Stimulated activated memory B cell treated with anti-CD40 and anti-IgM and Interleukin-4, amounts not matched to agents 10 μg/mL and 1 μg/mL and 100 μg/mL, for 72 hours (primary cell): ENCODE measurements at regions not wholly inside any gene's neighbourhood (a gene's known extent, or its start where the extent isn't known, plus 50 kb on each side); places are given as distances from the start of the nearest gene placed in this dataset.

ENCODE experiments used
- ATAC-seq: fragments of 150-1000 bp; cut with Tn5 transposase; 2 replicates; pipeline ENCODE4 v1.10.0; 2021
- H3K27ac Mint-ChIP-seq: one replicate; pipeline ENCODE4 v1.8.0; 2022; ENCODE audit warnings: mild to moderate bottlenecking, mixed read lengths
- H3K27me3 Mint-ChIP-seq: one replicate; pipeline ENCODE4 v1.8.0; 2022; ENCODE audit warnings: mixed read lengths
- H3K36me3 Mint-ChIP-seq: one replicate; pipeline ENCODE4 v1.8.0; 2022; ENCODE audit warnings: mixed read lengths
- H3K4me1 Mint-ChIP-seq: one replicate; pipeline ENCODE4 v1.8.0; 2022; ENCODE audit warnings: mixed read lengths
- H3K4me3 Mint-ChIP-seq: one replicate; pipeline ENCODE4 v1.8.0; 2022; ENCODE audit warnings: mild to moderate bottlenecking, moderate library complexity, mixed read lengths
- H3K9me3 Mint-ChIP-seq: one replicate; pipeline ENCODE4 v1.8.0; 2022; ENCODE audit warnings: mixed read lengths

DNA sequence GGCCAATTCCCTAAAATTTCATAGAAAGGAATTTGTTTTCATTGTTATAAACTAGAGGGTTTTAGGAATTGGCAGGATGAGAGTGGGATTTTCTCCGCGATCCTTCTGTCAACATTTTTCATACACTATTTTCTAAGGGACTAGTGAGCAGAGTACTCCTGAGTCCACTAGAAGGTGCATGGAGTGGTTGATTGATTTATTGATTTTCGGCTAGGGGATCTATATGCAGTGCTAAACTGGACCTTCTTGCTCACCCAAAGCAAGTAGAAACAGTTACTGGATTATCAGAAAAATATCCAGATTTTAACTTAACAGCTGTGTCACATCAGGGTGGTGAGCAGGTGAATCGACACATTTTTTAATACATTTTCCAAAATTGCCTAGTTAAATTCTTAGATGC, 159.9 kb upstream of the DTNA start:
- no peak overlapping the region for H3K4me3 Mint-ChIP-seq
- no peaks in the 10 kb centered on the region for H3K4me1 Mint-ChIP-seq
- no peak for ATAC-seq
- H3K27me3 Mint-ChIP-seq: no peaks in the 10 kb centered on the region
- H3K9me3 Mint-ChIP-seq: no peaks in the 10 kb centered on the region
- no peak overlapping the region for H3K27ac Mint-ChIP-seq
- H3K36me3 Mint-ChIP-seq: no peaks in the 10 kb centered on the region

- H3K27ac Mint-ChIP-seq: no peak overlapping the region
- ATAC-seq: no peak
- H3K9me3 Mint-ChIP-seq: no peaks in the 10 kb centered on the region
- no peak overlapping the region for H3K4me3 Mint-ChIP-seq
- H3K4me1 Mint-ChIP-seq: no peaks in the 10 kb centered on the region
- no peaks in the 10 kb centered on the region for H3K36me3 Mint-ChIP-seq
- H3K27me3 Mint-ChIP-seq: no peaks in the 10 kb centered on the region
These were observed 159.2 kb upstream of the DTNA start for GRCh38 chr18:34550902-34551301.

DNA sequence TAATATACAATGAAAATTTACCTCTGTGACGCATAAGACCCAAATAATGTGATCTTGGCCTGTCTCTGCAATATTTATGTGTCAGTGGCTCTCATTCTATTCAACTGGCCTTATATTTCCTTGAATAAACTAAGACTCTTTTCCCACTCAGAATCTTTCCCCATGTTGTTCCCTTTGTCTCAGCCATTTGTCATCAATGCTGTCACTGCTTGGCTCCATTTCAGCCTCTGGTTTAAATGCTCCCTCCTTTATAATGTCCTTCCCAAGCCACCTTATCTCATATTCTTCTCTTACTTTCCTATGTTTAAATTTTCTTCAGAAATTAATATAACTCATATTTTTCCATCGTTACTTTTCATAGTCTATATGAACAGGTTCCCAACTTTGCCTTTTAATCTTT, 158.3 kb upstream of the DTNA start:
- Mint-ChIP-seq H3K27me3 (no peaks in the 10 kb centered on the region), H3K9me3 (no peaks in the 10 kb centered on the region), H3K36me3 (no peaks in the 10 kb centered on the region), H3K27ac (no peak overlapping the region), H3K4me3 (no peak overlapping the region), H3K4me1 (no peaks in the 10 kb centered on the region)
- no peak for ATAC-seq

DNA sequence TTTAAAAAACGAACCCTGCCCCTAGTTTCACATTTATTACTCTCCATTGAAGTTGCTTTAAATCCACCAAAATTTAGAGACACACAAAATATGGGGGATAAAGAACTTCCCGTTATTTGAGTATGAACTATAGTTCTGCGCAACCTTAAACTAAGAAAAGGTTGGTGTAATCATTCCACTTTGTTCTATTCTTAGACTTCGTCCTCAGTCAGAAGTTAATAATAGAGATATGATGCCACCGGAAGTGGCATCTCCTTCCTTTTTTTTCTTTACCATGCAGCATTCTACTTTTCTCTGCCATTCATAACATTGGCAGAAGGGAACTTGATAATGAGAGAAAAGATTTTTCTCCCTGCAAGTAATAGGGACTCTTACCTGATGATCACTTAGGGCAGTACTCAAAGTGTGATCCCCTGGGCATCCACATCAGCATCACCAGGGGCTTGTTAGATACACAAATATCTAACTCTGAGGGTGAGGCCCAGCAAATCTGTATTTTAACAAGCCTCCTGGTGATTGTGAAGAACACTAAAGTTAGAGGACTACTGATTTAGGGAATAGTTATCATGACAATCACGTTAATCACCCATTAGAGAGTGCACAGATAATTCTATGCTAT, 147.7 kb upstream of the DTNA start:
- H3K36me3 Mint-ChIP-seq: no peaks in the 10 kb centered on the region
- no peaks in the 10 kb centered on the region for H3K27me3 Mint-ChIP-seq
- no peak for ATAC-seq
- H3K27ac Mint-ChIP-seq: no peak overlapping the region
- no peaks in the 10 kb centered on the region for H3K4me1 Mint-ChIP-seq
- no peaks in the 10 kb centered on the region for H3K9me3 Mint-ChIP-seq
- no peak overlapping the region for H3K4me3 Mint-ChIP-seq

DNA sequence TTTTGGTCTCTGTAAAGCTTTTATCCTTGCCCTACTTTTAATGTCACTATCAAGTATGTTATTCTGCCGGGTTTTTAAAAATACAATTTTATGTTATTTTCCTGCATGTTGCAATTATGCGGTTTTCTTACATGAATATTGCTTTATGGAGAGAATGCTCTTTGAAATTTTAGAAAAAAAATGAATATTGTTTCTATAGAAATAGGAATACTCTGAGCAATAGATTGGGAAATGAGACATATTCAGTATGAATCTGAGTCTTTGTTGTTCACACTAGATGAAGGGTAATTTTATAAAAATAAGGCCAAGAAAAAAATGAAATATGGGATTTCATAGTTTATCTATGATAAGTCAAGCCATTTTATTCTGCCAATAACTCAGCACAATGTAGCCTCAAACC, 142.2 kb upstream of the DTNA start:
- Mint-ChIP-seq H3K27ac (no peak overlapping the region), H3K4me1 (no peaks in the 10 kb centered on the region)

DNA sequence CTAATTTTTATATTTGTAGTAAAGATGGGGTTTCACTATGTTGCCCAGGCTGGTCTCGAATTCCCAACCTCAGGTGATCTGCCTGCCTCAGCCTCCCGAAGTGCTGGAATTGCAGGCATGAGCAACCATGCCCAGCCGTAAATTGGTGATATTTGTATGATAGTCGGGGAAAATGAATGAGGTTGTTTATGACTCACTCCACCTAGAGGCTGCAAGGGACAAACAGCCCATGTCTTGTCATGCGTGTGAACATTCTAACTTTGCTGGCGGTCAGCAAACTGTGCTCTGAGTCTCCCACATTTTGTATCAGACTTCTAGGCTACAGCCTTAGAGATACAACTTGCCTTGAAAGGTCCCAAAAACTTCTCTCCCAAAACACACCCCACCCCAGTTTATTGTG, 133.5 kb upstream of the DTNA start:
- Mint-ChIP-seq H3K4me1 (no peaks in the 10 kb centered on the region), H3K36me3 (no peaks in the 10 kb centered on the region), H3K27ac (no peak overlapping the region), H3K27me3 (no peaks in the 10 kb centered on the region), H3K9me3 (peaks cover 7% of the 10 kb centered on the region), H3K4me3 (no peak overlapping the region)
- no peak for ATAC-seq

More for the DNA sequence above, 142.2 kb upstream of the DTNA start:
- no peaks in the 10 kb centered on the region for H3K27me3 Mint-ChIP-seq
- no peaks in the 10 kb centered on the region for H3K36me3 Mint-ChIP-seq
- no peak for ATAC-seq
- H3K9me3 Mint-ChIP-seq: peaks cover 3% of the 10 kb centered on the region
- no peak overlapping the region for H3K4me3 Mint-ChIP-seq

- ATAC-seq: no peak
- Mint-ChIP-seq H3K27me3 (no peaks in the 10 kb centered on the region), H3K27ac (no peak overlapping the region), H3K4me3 (no peak overlapping the region), H3K36me3 (no peaks in the 10 kb centered on the region), H3K9me3 (peaks cover 16% of the 10 kb centered on the region), H3K4me1 (no peaks in the 10 kb centered on the region)
These were observed 126.2 kb upstream of the DTNA start for GRCh38 chr18:34583895-34584294.

GRCh38 chr18:34590503-34590902, 119.6 kb upstream of the DTNA start:
- no peaks in the 10 kb centered on the region for H3K27me3 Mint-ChIP-seq
- H3K9me3 Mint-ChIP-seq: no peaks in the 10 kb centered on the region
- ATAC-seq: no peak
- no peak overlapping the region for H3K27ac Mint-ChIP-seq
- H3K36me3 Mint-ChIP-seq: no peaks in the 10 kb centered on the region
- H3K4me3 Mint-ChIP-seq: no peak overlapping the region
- no peaks in the 10 kb centered on the region for H3K4me1 Mint-ChIP-seq

DNA sequence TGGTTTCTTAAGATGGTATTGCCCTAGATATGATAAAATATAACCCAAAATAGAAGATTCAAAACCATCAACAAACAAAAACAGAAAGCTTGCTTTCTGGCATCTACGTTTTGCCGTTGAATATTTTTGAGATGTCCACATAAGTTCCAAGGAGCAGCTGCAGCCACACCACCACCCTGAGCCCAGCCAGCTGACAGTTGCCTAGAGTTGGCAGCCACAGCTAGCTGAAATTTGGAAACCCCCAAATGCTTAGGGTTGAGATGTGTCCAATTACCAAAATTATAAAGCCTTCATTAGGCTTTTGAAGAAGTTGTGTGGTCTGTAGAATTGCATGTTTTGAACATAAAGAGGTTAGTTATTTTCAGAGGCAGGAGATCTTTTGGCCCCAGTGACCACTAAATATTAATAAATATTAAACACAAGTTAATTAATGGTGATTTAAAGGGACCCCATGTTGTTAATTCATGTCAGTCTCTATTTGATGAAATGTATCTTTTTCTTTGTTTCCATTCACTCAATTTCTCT, 118.1 kb upstream of the DTNA start:
- Mint-ChIP-seq H3K9me3 (no peaks in the 10 kb centered on the region), H3K27ac (no peak overlapping the region), H3K4me3 (no peak overlapping the region), H3K27me3 (no peaks in the 10 kb centered on the region), H3K36me3 (no peaks in the 10 kb centered on the region), H3K4me1 (no peaks in the 10 kb centered on the region)
- ATAC-seq: no peak

GRCh38 chr18:34592481-34592880, 117.6 kb upstream of the DTNA start:
- no peak for ATAC-seq
- Mint-ChIP-seq H3K27ac (no peak overlapping the region), H3K27me3 (no peaks in the 10 kb centered on the region), H3K9me3 (no peaks in the 10 kb centered on the region), H3K36me3 (no peaks in the 10 kb centered on the region), H3K4me1 (no peaks in the 10 kb centered on the region), H3K4me3 (no peak overlapping the region)

DNA sequence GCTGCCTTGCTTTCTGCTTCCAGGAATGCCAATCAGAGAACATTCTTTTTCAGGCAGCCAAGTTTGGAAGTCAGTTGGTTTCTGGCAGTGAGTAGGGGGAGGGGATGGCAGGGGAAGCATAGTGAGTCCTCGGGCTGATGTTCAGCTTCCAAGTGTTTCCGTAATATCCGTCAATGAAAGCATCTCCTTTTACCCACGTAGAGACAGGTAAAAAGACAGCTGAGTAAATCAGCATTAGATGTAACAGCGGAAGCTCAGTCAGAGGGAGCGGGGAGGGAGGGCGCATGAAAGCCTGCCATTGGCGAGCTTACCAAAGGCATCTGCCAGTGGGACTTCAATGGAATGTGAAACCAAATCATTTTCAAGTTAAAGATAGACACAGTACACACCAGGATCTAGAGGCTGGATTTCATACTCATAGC, 117.1 kb upstream of the DTNA start:
- no peaks in the 10 kb centered on the region for H3K4me1 Mint-ChIP-seq
- no peaks in the 10 kb centered on the region for H3K36me3 Mint-ChIP-seq
- H3K4me3 Mint-ChIP-seq: no peak overlapping the region
- no peaks in the 10 kb centered on the region for H3K27me3 Mint-ChIP-seq
- H3K27ac Mint-ChIP-seq: no peak overlapping the region
- no peaks in the 10 kb centered on the region for H3K9me3 Mint-ChIP-seq
- no peak for ATAC-seq

GRCh38 chr18:34594266-34594665, 115.8 kb upstream of the DTNA start:
- no peaks in the 10 kb centered on the region for H3K27me3 Mint-ChIP-seq
- no peak overlapping the region for H3K4me3 Mint-ChIP-seq
- no peaks in the 10 kb centered on the region for H3K4me1 Mint-ChIP-seq
- H3K36me3 Mint-ChIP-seq: no peaks in the 10 kb centered on the region
- no peaks in the 10 kb centered on the region for H3K9me3 Mint-ChIP-seq
- no peak overlapping the region for H3K27ac Mint-ChIP-seq
- ATAC-seq: no peak

DNA sequence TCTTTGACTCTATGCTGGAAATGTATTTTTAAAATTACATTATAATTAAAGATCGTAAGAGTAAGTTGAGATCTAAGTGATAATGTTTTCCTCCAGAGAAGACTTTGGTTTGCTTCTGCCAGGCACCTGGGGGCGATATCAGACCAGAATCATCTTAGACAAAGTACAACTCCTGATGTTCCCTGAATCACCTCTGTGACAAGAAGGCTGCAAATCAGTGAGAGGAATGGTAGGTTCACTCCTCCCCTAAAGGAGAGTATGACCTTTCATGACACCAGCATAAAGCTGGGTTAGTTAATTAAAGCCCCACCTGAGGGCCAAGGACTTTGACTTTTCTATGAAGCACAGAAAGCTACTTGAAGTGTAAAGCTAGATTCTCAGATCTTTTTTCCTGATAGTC, 114.4 kb upstream of the DTNA start:
- Mint-ChIP-seq H3K4me1 (no peaks in the 10 kb centered on the region), H3K27ac (no peak overlapping the region), H3K9me3 (no peaks in the 10 kb centered on the region), H3K4me3 (no peak overlapping the region), H3K36me3 (no peaks in the 10 kb centered on the region), H3K27me3 (no peaks in the 10 kb centered on the region)
- ATAC-seq: no peak

DNA sequence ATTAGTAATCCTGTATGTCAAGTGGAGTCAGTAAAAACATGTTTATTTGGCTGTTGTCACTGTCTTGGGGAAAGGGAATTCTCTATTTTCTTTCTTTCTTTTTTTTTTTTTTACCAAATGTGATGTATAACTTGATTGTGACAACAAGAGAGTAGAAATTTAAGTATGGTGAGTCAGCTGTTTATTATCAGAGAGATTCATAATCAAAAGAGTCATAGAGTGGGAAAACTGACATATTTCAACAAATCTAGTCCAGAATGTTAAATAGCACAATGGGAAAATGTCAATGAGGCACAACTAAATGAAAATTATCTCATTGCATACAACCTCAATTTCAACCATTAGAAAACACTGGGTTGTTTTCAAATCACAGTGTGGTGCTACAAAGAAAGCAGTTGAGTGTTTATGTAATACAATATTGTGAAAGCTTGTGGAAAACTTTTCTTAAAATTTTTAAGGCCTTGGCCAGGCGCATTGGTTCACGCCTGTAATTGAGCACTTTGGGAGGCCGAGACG, 111.9 kb upstream of the DTNA start:
- no peak overlapping the region for H3K4me3 Mint-ChIP-seq
- H3K27me3 Mint-ChIP-seq: no peaks in the 10 kb centered on the region
- no peaks in the 10 kb centered on the region for H3K36me3 Mint-ChIP-seq
- no peaks in the 10 kb centered on the region for H3K4me1 Mint-ChIP-seq
- no peak for ATAC-seq
- H3K27ac Mint-ChIP-seq: no peak overlapping the region
- no peaks in the 10 kb centered on the region for H3K9me3 Mint-ChIP-seq

DNA sequence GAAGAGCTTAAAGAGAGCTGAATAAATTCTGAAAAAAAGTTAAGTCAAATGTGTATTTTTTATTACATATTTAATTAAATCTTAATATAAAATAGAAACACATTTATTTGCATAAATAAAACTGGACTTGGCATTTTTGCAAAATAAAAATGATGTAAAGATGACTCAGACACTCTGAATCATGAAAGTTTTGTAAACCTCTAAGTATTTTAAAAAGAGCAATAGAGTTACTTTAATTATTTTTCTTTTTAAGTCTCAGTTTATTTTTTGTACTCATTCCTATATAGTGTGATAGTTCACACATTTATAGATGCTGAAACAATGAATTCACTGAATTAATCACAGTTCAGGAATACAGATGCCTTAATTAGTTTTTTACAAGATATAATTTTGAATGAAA, 109.9 kb upstream of the DTNA start:
- no peak for ATAC-seq
- H3K27me3 Mint-ChIP-seq: no peaks in the 10 kb centered on the region
- no peaks in the 10 kb centered on the region for H3K36me3 Mint-ChIP-seq

GRCh38 chr18:34600874-34601656, 109.0 kb upstream of the DTNA start:
- Mint-ChIP-seq H3K4me1 (no peaks in the 10 kb centered on the region), H3K9me3 (no peaks in the 10 kb centered on the region), H3K36me3 (no peaks in the 10 kb centered on the region), H3K27ac (no peak overlapping the region), H3K4me3 (no peak overlapping the region), H3K27me3 (no peaks in the 10 kb centered on the region)
- ATAC-seq: no peak

More for the DNA sequence above, 109.9 kb upstream of the DTNA start:
- Mint-ChIP-seq H3K27ac (no peak overlapping the region), H3K9me3 (no peaks in the 10 kb centered on the region), H3K4me3 (no peak overlapping the region), H3K4me1 (no peaks in the 10 kb centered on the region)
